GM20000 (cell line): ENCODE measurements at regions not wholly inside any gene's neighbourhood (a gene's known extent, or its start where the extent isn't known, plus 50 kb on each side); places are given as distances from the start of the nearest gene placed in this dataset.

Experiments
- DNase-seq: peaks from one replicate; pipeline ENCODE4 v3.0.0; 2012; ENCODE audit warnings: low spot score
- TF ChIP-seq, protein P1 (sequence below): IDR thresholded peaks from 2 replicates; pipeline ENCODE4 v1.5.1; 2012; ENCODE audit warnings: mild to moderate bottlenecking, control low read depth; ENCODE audit errors: extremely low read depth, missing control alignments

GRCh38 chr14:66295386-66295785 lies 190.8 kb upstream of the CCDC196 start:
- TF ChIP-seq, protein P1, sequence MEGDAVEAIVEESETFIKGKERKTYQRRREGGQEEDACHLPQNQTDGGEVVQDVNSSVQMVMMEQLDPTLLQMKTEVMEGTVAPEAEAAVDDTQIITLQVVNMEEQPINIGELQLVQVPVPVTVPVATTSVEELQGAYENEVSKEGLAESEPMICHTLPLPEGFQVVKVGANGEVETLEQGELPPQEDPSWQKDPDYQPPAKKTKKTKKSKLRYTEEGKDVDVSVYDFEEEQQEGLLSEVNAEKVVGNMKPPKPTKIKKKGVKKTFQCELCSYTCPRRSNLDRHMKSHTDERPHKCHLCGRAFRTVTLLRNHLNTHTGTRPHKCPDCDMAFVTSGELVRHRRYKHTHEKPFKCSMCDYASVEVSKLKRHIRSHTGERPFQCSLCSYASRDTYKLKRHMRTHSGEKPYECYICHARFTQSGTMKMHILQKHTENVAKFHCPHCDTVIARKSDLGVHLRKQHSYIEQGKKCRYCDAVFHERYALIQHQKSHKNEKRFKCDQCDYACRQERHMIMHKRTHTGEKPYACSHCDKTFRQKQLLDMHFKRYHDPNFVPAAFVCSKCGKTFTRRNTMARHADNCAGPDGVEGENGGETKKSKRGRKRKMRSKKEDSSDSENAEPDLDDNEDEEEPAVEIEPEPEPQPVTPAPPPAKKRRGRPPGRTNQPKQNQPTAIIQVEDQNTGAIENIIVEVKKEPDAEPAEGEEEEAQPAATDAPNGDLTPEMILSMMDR: no peak
- DNase-seq: no peak

DNA sequence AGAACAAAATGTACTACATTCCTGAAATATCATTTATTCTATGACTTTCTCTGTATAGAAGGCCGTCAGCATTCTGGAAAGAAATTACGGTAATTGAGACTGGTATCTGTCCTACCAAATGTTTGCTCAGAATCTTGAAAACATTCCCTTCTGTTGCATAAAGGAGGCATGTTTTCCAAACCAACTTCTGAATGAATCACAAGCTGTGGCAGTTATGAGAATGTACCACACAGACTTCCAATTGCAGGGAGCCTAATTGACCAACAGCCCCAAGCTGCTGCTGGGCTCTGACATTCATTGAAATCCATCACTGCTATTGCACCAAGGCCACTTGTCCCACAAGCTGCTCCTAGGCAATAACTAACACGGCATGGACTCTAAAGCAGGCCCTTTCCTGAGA lies 185.3 kb upstream of the CCDC196 start:
- TF ChIP-seq, protein P1: no peak
- DNase-seq: no peak

- DNase-seq: no peak
- TF ChIP-seq, protein P1: no peak
These were observed 180.1 kb upstream of the CCDC196 start for GRCh38 chr14:66306101-66306500.

- TF ChIP-seq, protein P1: no peak
- no peak for DNase-seq
These were observed 175.1 kb upstream of the CCDC196 start for GRCh38 chr14:66311058-66311457.

DNA sequence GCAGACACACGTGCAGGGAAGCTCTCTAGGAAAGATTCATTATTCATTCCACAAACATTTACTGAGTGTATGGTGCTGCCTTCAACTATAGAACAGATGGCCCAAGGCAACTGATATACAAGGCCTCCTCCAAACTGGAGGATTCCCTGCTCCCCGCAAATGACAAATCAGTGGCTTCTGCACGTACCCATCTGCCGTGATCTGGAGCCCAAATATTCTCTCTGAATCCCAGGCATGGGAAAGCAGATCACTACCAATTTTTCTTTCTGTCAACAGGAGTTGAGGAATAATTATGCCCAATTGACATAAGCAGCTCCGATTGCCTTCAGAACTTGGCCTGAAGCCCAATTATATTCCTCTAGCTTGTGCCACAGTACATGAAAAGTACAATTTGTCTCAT lies 174.2 kb upstream of the CCDC196 start:
- TF ChIP-seq, protein P1: no peak
- DNase-seq: no peak

- no peak for DNase-seq
- TF ChIP-seq, protein P1: no peak
These were observed 173.7 kb upstream of the CCDC196 start for GRCh38 chr14:66312451-66312850.

- TF ChIP-seq, protein P1: no peak
- no peak for DNase-seq
These were observed 171.1 kb upstream of the CCDC196 start for GRCh38 chr14:66315098-66315497.
